Ovary (tissue), 3 donors: ENCODE measurements at regions not wholly inside any gene's neighbourhood (a gene's known extent, or its start where the extent isn't known, plus 50 kb on each side); places are given as distances from the start of the nearest gene placed in this dataset.

Experiments used
- CTCF ChIP-seq, 3 donors: fragments of 450-650 bp in 2 of 3; fragments of 200-600 bp in 1 of 3; IDR thresholded peaks; one replicate each; pipeline versions ENCODE4 v1.5.1 to v1.8.0; 2016 to 2022; ENCODE audit warnings: antibody characterized with exemption in 3 of 3, mild to moderate bottlenecking in 1 of 3
- POLR2A ChIP-seq: fragments of 450-650 bp; IDR thresholded peaks from one replicate; pipeline ENCODE4 v1.6.1; 2017; ENCODE audit warnings: antibody characterized with exemption, mild to moderate bottlenecking, moderate library complexity
- donor health status: DM: no; HTN: no; CAD: no.

- TF ChIP-seq CTCF (IDR thresholded peaks at IDR 0.05): no peak
- no peak for TF ChIP-seq POLR2A
These were observed 1114.5 kb downstream of the STPG2 start for GRCh38 chr4:97028785-97029184.
